Anterior cingulate cortex (tissue), 58 donors: ENCODE measurements at regions not wholly inside any gene's neighbourhood (a gene's known extent, or its start where the extent isn't known, plus 50 kb on each side); places are given as distances from the start of the nearest gene placed in this dataset.
A peak's percentile ranks its signal among the peaks of the same experiment; 100 is the strongest.
"Not testable (repeated sequence)": the region's sequence is repeated elsewhere in the genome, so short reads cannot be mapped to it uniquely, and the experiment has no call there.

Experiments
- DNase-seq, 58 donors: peaks; one replicate each; lab custom pipeline; 2025; lab: John Stamatoyannopoulos, UW

GRCh38 chr3:5035113-5035512 is 55.9 kb downstream of the BHLHE40 start:
- no peak for DNase-seq

- DNase-seq, result no peak
Observed at GRCh38 chr3:5035692-5036391, 56.6 kb downstream of the BHLHE40 start.

GRCh38 chr3:5036392-5036766 is 57.1 kb downstream of the BHLHE40 start:
- no peak for DNase-seq

DNA sequence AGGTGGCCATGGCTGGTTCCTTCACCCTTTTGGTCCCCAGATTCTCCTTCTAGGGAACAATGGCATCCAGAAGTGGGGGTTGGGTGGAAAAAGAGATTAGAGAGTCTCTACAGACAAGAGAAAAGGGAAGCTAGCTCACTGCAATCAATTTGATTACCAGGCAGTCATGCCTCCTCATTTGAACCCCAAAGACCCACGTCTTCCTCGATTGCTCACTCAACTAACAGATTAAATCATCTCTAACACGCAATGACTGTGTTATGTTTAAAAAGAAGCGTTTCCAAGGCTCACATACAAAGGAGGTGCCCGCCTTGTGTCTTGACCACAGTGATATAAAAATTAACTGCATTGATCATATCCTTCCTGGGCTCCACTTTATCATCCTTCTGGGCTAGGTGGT is 57.6 kb downstream of the BHLHE40 start:
- DNase-seq, result no peak

GRCh38 chr3:5039585-5039984 is 60.3 kb downstream of the BHLHE40 start:
- DNase-seq, result no peak

- no peak for DNase-seq
Observed at GRCh38 chr3:5041315-5041714, 62.1 kb downstream of the BHLHE40 start.

GRCh38 chr3:5045961-5046360 is 66.7 kb downstream of the BHLHE40 start:
- no peak for DNase-seq

DNA sequence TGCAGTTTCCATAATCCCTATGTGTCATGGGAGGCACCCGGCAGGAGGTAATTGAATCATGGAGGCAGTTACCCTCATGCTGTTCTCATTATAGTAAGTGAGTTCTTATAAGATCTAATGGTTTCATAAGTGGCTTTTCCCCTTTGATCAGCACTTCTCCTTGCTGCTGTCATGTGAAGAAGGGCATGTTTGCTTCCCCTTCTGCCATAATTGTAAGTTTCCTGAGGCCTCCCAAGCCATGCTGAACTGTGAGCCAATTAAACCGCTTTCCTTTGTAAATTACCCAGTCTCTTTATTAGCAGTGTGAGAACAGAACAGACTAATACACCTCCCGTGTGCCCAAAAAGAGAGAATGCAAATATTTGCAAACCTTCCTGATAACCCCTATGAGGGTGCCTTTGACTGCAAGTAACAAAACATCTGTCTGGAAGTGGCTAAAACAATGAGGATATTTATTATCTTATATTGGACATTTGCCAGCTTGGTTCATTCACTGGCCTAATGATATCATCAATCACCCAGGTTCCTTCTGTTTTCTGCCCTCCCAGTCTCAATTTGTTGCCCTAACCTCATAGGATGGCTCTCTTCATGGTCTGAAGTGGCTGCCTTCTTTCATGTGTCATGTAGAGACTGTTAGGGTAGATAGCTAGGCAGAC is 68.7 kb downstream of the BHLHE40 start:
- no peak for DNase-seq

DNA sequence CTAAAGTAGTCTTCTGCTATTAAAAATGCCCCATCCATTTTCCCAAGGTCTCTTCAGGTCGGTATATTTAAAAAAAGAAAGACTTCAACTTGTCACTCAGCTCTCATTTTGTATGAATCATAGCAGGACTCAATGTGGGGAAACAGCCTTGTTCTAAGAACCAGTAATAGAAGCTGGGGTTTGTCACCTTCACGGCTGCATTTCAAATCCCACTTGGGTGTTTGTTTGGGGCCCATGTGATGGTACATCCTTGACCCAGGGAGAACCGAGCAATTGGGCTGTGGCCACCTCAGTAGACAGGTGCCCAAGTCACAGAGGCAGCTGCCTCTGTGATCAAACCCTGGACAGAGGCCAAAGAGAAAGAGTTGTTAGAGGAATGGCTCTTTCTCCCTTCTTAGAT is 70.3 kb upstream of the ARL8B start:
- DNase-seq, result no peak

DNA sequence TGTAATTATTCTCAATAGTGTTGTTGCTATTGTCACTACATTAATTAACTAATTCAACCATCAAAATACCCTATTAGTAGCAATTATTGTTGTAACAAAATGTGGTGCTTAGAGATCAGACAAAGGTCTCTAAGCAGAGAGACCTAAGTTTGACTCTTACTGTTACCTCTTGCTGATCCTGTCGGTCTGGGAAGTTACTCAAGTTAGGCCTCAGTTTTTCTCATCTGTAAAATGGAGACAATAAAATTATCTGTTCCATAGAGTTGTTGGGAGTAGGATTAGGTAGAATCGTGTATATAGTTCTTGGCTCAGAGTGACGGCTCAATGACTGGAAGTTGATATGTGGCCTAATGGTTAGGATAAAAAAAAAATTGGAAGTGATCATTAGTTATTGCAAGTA is 69.8 kb upstream of the ARL8B start:
- no peak for DNase-seq

DNA sequence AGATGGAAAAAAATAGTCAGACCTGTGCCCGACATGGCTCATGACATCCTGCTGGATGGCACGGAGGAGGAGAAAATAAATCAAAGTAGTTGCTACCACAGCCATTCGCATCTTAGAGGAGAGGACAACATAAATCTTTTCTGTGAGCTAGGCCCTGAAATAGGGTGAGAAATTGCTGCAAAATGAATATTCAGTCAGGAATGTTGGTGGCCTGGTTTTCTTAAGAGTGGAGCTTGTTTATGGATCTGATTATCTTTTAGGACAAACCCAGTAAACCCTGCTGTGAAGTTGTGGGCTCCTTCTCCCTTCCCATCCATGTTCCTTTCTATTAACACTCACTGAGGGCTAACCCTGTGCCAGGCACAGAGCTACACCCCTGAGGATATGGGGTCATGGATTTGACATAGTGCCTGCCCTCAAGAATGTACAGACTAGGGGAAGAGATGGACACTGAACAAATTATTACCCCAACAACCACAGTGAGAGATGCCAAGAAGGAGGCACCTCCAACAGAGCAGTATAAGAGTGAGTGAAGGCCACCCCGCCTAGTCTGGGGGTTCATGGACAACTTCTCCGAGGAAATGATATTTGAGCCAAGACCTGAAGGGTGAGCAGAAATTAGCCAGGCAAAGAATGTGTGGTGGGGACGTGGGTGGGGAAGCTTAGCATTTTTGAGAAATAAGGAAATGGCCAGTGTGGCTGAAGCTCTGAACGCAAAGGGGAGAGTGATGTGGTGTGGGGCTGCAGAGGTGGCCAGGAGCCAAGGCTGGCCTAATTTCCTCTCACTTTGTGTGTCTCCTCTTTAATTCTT is 68.9 kb upstream of the ARL8B start:
- DNase-seq, result peak in 3 of 58 donors; percentile 5 to 17 (median 15)

DNA sequence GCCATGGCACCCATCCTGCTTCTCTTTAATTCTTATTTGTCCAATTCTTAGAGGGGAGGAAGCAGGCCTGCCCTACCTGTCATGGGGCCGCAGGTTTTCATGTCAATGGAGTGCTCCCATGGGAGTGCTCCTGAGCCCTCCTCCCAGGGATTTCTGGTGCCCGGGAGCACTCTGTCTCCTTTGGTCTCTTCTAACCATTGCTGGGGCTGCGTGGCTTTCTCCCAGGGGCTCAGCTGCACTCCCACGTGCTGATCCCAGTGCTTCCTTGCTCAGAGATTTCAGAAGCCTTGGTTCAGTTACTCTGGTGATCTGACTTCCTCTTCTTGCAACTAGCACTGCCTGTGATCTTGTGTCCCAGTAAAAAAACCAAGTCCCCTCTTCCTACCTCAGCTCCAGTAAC is 68.0 kb upstream of the ARL8B start:
- DNase-seq, result no peak

GRCh38 chr3:5054579-5054978 is 67.5 kb upstream of the ARL8B start:
- DNase-seq, result not testable (repeated sequence)

DNA sequence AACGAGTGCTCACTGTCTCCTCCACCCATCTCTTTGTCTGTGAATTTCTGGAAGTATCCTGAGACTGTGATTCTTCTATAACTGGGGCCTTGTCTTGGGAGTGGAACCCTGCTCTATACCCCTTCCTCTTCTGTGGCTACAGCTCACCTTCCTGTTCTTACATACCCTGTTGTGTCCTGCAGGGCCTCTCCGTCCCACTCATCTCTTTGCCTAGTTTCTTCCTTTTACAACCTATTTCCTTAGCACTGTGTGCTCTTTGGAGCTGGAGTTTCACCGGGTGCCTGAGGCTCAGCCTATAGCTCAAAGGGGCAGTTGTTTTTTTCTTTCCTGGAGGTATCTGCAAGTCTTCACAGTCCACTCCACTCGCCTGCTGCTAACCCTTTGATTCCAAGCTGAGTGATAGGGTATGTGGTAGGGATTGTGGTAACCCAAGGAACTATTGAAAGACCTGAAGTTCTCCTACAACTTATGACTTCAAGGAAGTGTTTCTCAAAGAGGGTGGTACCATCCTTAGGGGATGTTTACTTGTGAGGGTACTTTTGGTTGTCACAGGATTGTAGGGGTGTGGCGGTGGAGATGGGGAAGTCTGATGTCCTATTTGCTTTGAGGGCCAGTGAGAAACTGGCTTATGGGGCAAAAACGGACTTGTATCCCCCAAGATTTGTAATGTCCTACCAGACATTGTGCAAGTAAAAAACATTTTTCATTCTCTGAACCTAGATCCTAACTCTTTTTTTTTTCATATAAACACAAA is 66.6 kb upstream of the ARL8B start:
- no peak for DNase-seq

- DNase-seq, result no peak
Observed at GRCh38 chr3:5056111-5056391, 66.0 kb upstream of the ARL8B start.

DNA sequence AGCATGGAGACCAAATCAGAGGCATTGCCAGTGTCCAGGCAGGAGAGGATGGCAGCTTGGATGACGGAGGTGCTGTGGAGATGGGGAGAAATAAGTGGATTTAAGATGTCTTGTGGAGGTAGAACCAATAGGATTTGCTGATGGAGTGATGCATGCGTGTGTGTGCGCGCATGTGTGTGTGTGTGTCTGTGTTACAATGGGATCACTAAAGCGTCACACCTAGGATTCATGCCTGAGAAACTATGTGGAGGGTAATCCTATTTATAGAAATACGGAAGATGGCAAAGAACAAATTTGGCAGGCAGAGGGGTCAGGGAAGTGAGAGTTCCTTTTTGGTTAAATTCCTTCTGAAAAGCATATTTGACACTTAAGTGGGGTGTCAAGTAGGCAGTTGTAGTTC is 64.8 kb upstream of the ARL8B start:
- DNase-seq, result peak in 1 of 58 donors; percentile 10

DNA sequence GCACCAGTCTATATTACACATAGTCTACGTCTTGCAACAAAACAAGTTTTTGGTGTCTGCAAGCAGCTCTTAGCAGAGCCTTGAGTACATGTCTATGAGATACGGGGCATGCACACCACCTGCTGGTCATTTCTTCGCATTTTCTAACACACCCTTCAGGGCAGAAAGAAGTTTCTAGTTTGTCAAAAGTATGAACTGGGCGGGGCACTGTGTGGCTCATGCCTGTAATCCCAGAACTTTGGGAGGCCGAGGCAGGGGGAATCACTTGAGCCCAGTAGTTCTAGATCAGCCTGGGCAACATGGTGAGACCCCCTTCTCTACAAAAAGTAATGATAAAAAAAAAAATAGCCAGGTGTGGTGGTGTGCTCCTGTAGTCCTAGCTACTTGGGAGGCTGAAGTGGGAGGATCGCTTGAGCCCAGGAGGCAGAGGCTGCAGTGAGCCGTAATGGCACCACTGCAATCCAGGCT is 64.2 kb upstream of the ARL8B start:
- DNase-seq, result peak in 45 of 58 donors; percentile 3 to 74 (median 27)

GRCh38 chr3:5058471-5058951 is 63.6 kb upstream of the ARL8B start:
- DNase-seq, result no peak

GRCh38 chr3:5059782-5060181 is 62.3 kb upstream of the ARL8B start:
- DNase-seq, result no peak

DNA sequence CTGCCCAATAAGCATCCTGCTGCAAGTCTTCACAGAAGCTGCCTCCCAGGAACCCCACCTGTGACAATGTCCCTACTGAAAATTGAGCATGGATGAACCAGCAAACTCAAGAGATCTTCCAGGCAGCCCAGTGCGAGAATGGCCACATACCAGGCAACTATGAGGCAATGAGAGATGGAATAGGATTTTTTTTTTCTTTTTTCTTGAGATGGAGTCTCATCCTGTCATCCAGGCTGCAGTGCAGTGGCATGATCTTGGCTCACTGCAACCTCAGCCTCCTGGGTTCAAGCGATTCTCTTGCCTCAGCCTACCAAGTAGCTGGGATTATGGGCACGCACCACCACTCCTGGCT is 60.9 kb upstream of the ARL8B start:
- no peak for DNase-seq

DNA sequence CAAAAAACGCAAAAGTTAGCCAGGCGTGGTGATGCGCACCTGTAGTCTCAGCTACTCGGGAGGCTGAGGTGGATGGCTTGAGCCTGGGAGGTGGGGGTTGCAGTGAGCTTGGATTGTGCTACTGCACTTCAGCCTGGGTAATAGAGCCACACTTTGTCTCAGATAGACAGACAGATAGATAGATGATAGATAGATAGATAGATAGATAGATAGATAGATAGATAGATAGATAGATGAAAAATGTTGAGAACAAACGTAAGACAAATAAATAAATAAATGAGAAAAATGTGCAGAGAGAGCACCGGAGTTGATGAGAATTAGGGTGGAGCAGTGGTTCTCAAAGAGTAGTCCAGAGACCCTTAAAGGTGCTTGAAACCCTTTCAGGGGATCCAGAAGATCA is 58.4 kb upstream of the ARL8B start:
- no peak for DNase-seq
